Neural cell (in vitro differentiated cells): ENCODE measurements at regions not wholly inside any gene's neighbourhood (a gene's known extent, or its start where the extent isn't known, plus 50 kb on each side); places are given as distances from the start of the nearest gene placed in this dataset.

Source experiments
- H2AFZ ChIP-seq: fragments of 200-600, 300-800 bp; sonication (generic), shearing (Covaris generic); 2 replicates; pipeline ENCODE4 v1.6.0; 2014; ENCODE audit warnings: low read depth, mild to moderate bottlenecking, antibody characterized with exemption, low read length, moderate library complexity
- H3F3A ChIP-seq: fragments of 200-600 bp; shearing (Covaris generic); 2 replicates; pipeline ENCODE4 v1.6.1; 2016; ENCODE audit warnings: mild to moderate bottlenecking, moderate library complexity, mixed read lengths, antibody characterized with exemption, low read length; ENCODE audit not compliant: insufficient read depth, poor library complexity, severe bottlenecking
- H3K27ac ChIP-seq: fragments of 200-600, 300-800 bp; sonication (generic), shearing (Covaris generic); 2 replicates; pipeline ENCODE4 v1.5.1; 2014; ENCODE audit warnings: mild to moderate bottlenecking, low read length, moderate library complexity
- H3K27me3 ChIP-seq: fragments of 300-800, 200-600 bp; sonication (generic), shearing (Covaris generic); 2 replicates; pipeline ENCODE4 v1.6.0; 2014; ENCODE audit warnings: mild to moderate bottlenecking, low read depth, low read length, moderate library complexity; ENCODE audit not compliant: insufficient read depth
- H3K36me3 ChIP-seq: fragments of 300-800, 200-600 bp; sonication (generic), shearing (Covaris generic); 2 replicates; pipeline ENCODE4 v1.5.1; 2014; ENCODE audit warnings: mild to moderate bottlenecking, antibody characterized with exemption, low read length, moderate library complexity; ENCODE audit not compliant: insufficient read depth
- H3K4me2 ChIP-seq: fragments of 300-800, 200-600 bp; sonication (generic), shearing (Covaris generic); 2 replicates; pipeline ENCODE4 v1.6.0; 2014; ENCODE audit warnings: mild to moderate bottlenecking, low read length
- H3K4me3 ChIP-seq: fragments of 300-800, 200-600 bp; sonication (generic), shearing (Covaris generic); 2 replicates; pipeline ENCODE4 v1.5.1; 2014; ENCODE audit warnings: mild to moderate bottlenecking, low read length, moderate library complexity
- H3K79me2 ChIP-seq: fragments of 200-600 bp; shearing (Covaris generic); replicated peaks from 2 replicates; pipeline ENCODE4 v1.6.0; 2014; ENCODE audit warnings: mild to moderate bottlenecking, low read length, moderate library complexity; ENCODE audit not compliant: insufficient read depth
- H3K9ac ChIP-seq: fragments of 300-800, 200-600 bp; sonication (generic), shearing (Covaris generic); 2 replicates; pipeline ENCODE4 v1.6.1; 2016; ENCODE audit warnings: mild to moderate bottlenecking, low read length, mixed read lengths
- H3K9me2 ChIP-seq: fragments of 200-600 bp; shearing (Covaris generic); 2 replicates; pipeline ENCODE4 v1.6.1; 2016; ENCODE audit warnings: mild to moderate bottlenecking, low read length, mixed read lengths; ENCODE audit not compliant: insufficient read depth
- H3K9me3 ChIP-seq: fragments of 200-600, 300-800 bp; sonication (generic), shearing (Covaris generic); 2 replicates; pipeline ENCODE4 v1.6.1; 2016; ENCODE audit warnings: mild to moderate bottlenecking, mixed run types, low read length, moderate library complexity, mixed read lengths
- H4K20me1 ChIP-seq: fragments of 200-600 bp; shearing (Covaris generic); 2 replicates; pipeline ENCODE4 v1.6.1; 2016; ENCODE audit warnings: mild to moderate bottlenecking, mixed run types; ENCODE audit not compliant: insufficient read depth
- CTCF ChIP-seq: fragments of 450-650 bp; IDR thresholded peaks from 2 replicates; pipeline ENCODE4 v1.5.1; 2014; ENCODE audit warnings: antibody characterized with exemption, mild to moderate bottlenecking, moderate library complexity; ENCODE audit not compliant: poor library complexity, severe bottlenecking
- EP300 ChIP-seq: fragments of 450-650 bp; conservative IDR thresholded peaks from 2 replicates; pipeline ENCODE4 v1.6.1; 2014; ENCODE audit warnings: antibody characterized with exemption, mild to moderate bottlenecking, moderate library complexity; ENCODE audit not compliant: poor library complexity, severe bottlenecking
- EZH2 ChIP-seq: fragments of 200-600, 300-800 bp; shearing (Covaris generic), sonication (generic); IDR thresholded peaks from 2 replicates; pipeline ENCODE4 v1.6.1; 2014; ENCODE audit warnings: antibody characterized with exemption, low read length, borderline replicate concordance, mild to moderate bottlenecking; ENCODE audit not compliant: insufficient read depth, poor library complexity, severe bottlenecking
- MXI1 ChIP-seq: fragments of 450-650 bp; conservative IDR thresholded peaks from 2 replicates; pipeline ENCODE4 v1.6.1; 2014; ENCODE audit warnings: antibody characterized with exemption, mild to moderate bottlenecking; ENCODE audit not compliant: poor library complexity, severe bottlenecking
- POLR2AphosphoS5 ChIP-seq: IDR thresholded peaks from 2 replicates; pipeline ENCODE4 v1.6.1; 2012
- RAD21 ChIP-seq: fragments of 450-650 bp; conservative IDR thresholded peaks from 2 replicates; pipeline ENCODE4 v1.6.1; 2014; ENCODE audit warnings: antibody characterized with exemption, mild to moderate bottlenecking, moderate library complexity
- REST ChIP-seq: IDR thresholded peaks from 2 replicates; pipeline ENCODE4 v1.6.1; 2012; ENCODE audit warnings: borderline replicate concordance
- SMC3 ChIP-seq: fragments of 450-650 bp; conservative IDR thresholded peaks from 2 replicates; pipeline ENCODE4 v1.6.1; 2014; ENCODE audit warnings: antibody characterized with exemption, mild to moderate bottlenecking, moderate library complexity; ENCODE audit not compliant: poor library complexity
- TAF1 ChIP-seq: IDR thresholded peaks from 2 replicates; pipeline ENCODE4 v1.6.1; 2012; ENCODE audit warnings: low read depth

- Histone ChIP-seq H3K4me3 (no peak overlapping the region), H2AFZ (no peak overlapping the region), H4K20me1 (no peaks in the 10 kb centered on the region), H3K27ac (no peak overlapping the region), H3K79me2 (no peaks in the 10 kb centered on the region), H3K4me2 (no peak overlapping the region), H3K36me3 (no peaks in the 10 kb centered on the region), H3K9ac (no peak overlapping the region), H3K9me3 (no peaks in the 10 kb centered on the region), H3K9me2 (no peaks in the 10 kb centered on the region), H3F3A (no peaks in the 10 kb centered on the region), H3K27me3 (no peaks in the 10 kb centered on the region)
- TF ChIP-seq MXI1 = no peak
- no peak for TF ChIP-seq EZH2
- no peak for TF ChIP-seq EP300
- no peak for TF ChIP-seq REST
- no peak for TF ChIP-seq TAF1
- TF ChIP-seq RAD21 = no peak
Measured at GRCh38 chr12:116642683-116643082, 83.5 kb downstream of the MAP1LC3B2 start.

- H3K4me3 ChIP-seq = no peak overlapping the region
- no peaks in the 10 kb centered on the region for H3K27me3 ChIP-seq
- H3K9me3 ChIP-seq = no peaks in the 10 kb centered on the region
- no peak for TF ChIP-seq SMC3
- TF ChIP-seq EZH2 = no peak
- no peak for TF ChIP-seq POLR2AphosphoS5
- no peak for TF ChIP-seq REST
- no peak for TF ChIP-seq TAF1
- TF ChIP-seq EP300 = no peak
- no peak for TF ChIP-seq RAD21
- TF ChIP-seq MXI1 = no peak
- no peak for TF ChIP-seq CTCF
- H3K79me2 ChIP-seq = no peaks in the 10 kb centered on the region
- no peak overlapping the region for H3K27ac ChIP-seq
- H3K36me3 ChIP-seq = no peaks in the 10 kb centered on the region
- H3K9ac ChIP-seq = no peak overlapping the region
- H2AFZ ChIP-seq = no peak overlapping the region
- H4K20me1 ChIP-seq = no peaks in the 10 kb centered on the region
- no peak overlapping the region for H3K4me2 ChIP-seq
- H3F3A ChIP-seq = no peaks in the 10 kb centered on the region
- no peaks in the 10 kb centered on the region for H3K9me2 ChIP-seq
Measured at GRCh38 chr12:116642106-116642505, 82.9 kb downstream of the MAP1LC3B2 start.
